GM21423 (cell line): ENCODE measurements at regions not wholly inside any gene's neighbourhood (a gene's known extent, or its start where the extent isn't known, plus 50 kb on each side); places are given as distances from the start of the nearest gene placed in this dataset.
A peak's percentile ranks its signal among the peaks of the same experiment; 100 is the strongest.
"Not testable (repeated sequence)": the region's sequence is repeated elsewhere in the genome, so short reads cannot be mapped to it uniquely, and the experiment has no call there.

Source experiments
- ATAC-seq: cut with Tn5 transposase; IDR thresholded peaks from one replicate; pipeline ENCODE4 v1.9.1; 2021; ENCODE audit warnings: mild to moderate bottlenecking, moderate library complexity; ENCODE audit not compliant: unreplicated experiment

GRCh38 chr5:130957151-130957550 lies 207.9 kb downstream of the HINT1 start:
- no peak for ATAC-seq

- no peak for ATAC-seq
Observed at GRCh38 chr5:130955041-130955440, 210.0 kb downstream of the HINT1 start.

- ATAC-seq = no peak
Observed at GRCh38 chr5:130954336-130954735, 210.7 kb downstream of the HINT1 start.

DNA sequence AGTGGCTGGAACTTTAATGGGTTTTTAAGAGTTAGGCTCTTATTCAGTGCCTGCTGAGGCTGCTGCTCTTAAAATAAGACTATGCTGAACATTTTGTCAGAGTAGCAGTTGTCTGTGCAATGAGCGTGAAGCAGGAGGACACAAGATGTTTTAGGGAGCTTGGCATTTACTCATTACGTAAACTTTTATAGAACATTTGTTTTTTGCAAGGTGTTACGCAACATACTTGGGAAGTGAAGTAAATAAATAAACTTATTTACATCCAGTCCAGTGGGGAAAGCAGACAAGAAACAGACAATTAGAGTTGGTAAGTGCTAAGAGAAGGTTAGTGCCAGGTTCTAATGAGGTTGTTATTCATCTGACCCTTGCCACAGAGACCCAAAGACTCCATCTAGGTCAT lies 226.0 kb downstream of the HINT1 start:
- ATAC-seq = no peak

DNA sequence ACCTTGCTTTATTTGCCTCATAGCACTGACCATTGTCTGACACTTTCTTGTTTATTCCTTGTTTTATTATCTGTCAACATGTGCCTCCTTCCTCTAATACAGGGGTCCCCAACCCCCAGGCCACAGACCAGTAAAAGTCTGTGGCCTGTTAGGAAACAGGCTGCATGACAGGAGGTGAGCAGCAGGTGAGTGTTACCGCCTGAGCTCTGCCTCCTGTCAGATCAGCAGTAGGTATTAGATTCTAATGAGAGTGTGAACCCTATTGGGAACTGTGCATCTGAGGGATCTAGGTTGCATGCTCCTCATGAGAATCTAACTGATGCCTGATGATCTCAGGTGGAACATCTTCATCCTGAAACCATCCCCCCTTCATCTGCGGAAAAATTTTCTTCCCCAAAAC lies 228.0 kb downstream of the HINT1 start:
- no peak for ATAC-seq

DNA sequence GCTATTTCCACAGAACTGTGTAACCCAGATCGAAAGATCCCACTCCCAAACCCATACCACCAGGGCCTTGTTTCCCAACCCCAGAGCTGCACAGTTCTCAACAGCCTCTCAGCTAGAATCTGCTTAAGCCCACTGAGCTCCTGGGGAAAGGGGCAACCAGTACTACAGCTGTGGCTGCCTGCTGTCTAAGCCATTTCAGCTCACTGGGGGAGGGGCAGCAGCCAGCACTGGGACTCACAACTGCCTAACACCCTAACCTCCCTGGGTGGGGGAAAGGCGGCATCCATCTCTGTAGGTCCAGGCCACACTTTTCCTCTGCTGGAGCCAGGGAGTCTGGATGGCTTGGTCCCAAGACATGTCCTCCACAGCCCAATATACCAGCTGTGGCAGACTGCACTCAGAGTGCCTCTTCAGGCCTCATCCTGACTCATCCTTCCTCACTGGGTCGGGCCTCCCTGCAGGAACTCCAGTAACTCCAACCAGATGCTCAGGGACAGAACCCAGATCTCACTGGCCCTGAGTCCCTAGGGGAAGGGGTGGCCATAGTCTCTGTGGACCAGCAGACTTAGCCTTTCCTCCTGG lies 241.4 kb downstream of the HINT1 start:
- no peak for ATAC-seq

DNA sequence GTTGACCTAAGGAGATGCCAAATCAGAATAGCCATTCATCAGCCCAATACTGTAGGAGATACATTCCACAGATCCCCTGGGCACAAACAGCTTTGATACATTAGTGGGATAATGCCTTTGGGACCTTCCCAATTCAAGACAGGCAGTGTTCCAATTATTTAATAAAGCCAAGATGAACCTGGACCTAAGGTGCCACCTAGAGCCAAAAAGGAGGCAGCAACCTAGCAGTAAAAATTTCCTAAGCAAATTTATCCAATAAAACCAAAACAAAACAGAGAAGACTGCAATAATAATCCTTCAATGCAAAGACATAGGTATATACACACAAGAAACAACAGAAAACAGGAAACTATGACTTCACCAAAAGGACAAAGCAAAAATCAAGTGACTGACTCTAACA lies 253.0 kb downstream of the HINT1 start:
- no peak for ATAC-seq

GRCh38 chr5:130908186-130908585 lies 256.9 kb downstream of the HINT1 start:
- no peak for ATAC-seq

DNA sequence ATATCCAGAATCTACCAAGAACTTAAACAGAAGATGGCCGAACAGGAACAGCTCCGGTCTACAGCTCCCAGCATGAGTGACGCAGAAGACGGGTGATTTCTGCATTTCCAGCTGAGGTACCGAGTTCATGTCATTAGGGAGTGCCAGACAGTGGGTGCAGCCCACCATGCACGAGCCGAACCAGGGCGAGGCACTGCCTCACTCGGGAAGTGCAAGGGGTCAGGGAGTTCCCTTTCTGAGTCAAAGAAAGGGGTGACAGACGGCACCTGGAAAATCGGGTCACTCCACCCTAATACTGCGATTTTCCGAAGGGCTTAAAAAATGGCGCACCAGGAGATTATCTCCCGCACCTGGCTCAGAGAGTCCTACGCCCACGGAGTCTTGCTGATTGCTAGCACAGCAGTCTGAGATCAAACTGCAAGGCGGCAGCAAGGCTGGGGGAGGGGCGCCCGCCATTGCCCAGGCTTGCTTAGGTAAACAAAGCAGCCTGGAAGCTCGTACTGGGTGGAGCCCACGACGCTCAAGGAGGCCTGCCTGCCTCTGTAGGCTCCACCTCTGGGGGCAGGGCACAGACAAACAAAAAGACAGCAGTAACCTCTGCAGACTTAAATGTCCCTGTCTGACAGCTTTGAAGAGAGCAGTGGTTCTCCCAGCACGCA lies 267.4 kb downstream of the HINT1 start:
- not testable (repeated sequence) for ATAC-seq

DNA sequence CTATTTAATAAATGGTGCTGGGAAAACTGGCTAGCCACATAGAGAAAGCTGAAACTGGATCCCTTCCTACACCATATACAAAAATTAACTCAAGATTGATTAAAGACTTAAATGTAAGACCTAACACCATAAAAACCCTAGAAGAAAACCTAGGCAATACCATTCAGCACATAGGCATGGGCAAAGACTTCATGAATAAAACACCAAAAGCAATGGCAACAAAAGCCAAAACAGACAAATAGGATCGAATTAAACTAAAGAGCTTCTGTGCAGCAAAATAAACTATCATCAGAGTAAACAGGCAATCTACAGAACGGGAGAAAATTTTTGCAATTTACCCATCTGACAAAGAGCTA lies 267.9 kb downstream of the HINT1 start:
- ATAC-seq = not testable (repeated sequence)

DNA sequence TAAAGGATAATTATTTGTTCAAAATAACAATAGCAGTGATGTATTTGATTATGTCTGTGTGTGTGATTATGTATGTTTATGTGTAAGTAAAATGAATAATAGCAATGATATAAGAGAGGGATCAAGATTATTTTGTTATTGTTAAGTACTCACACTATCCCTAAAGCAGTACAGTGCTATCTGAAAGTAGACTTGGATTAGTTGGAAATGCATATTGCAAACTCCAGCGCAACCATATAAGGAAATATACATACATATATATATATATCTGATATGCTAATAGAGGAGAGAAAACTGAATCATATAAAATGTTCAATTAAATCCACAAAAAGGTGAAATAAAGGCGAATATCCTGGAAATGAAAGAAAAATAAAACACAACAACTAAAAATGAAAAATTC lies 268.4 kb downstream of the HINT1 start:
- no peak for ATAC-seq

GRCh38 chr5:130893006-130893405 lies 272.1 kb downstream of the HINT1 start:
- ATAC-seq = no peak

GRCh38 chr5:130890610-130891009 lies 274.4 kb downstream of the HINT1 start:
- ATAC-seq = no peak

- no peak for ATAC-seq
Observed at GRCh38 chr5:130885691-130886090, 279.4 kb downstream of the HINT1 start.

GRCh38 chr5:130885027-130885426 lies 280.0 kb downstream of the HINT1 start:
- ATAC-seq = no peak

DNA sequence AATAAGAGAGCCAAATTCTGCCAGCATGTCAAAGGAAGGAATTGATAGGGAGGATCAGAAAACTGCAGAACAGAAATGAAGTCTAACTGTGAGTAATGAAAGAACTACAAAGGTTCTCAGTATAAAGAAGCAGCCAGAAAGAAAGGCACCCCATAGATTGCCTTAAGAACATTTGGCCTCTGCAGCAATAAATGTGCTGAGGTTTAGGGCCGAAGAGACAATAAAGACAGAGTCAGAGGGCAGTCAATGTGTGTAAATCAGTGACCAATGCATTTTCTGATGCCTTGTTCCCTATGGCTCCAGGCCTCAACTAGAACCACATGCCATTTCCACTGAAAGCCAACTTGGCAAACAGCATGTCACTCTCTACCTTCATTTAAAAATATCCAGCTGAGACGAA lies 281.0 kb downstream of the HINT1 start:
- no peak for ATAC-seq

DNA sequence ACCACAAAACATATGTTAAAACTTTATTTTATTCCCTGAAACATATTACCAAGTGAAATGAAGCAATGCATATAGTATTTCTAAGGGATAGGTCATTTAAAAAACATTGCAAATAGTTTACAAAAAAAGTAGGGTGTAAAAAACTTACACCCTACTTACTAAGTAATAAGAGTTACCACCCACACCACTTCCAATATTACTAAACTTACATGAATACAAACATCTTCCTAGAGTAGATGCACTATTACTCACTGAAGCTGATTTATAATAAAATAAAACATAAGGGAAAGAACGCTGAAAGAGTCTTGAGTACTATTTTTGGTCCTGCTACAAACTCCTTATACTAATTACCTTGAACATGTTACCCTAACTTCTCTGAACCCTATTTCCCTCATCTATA lies 289.4 kb downstream of the HINT1 start:
- ATAC-seq = no peak

- ATAC-seq = no peak
Observed at GRCh38 chr5:130874861-130875417, 290.1 kb downstream of the HINT1 start.

- peak; percentile 76 for ATAC-seq
Observed at GRCh38 chr5:130871346-130872086, 293.5 kb downstream of the HINT1 start.

DNA sequence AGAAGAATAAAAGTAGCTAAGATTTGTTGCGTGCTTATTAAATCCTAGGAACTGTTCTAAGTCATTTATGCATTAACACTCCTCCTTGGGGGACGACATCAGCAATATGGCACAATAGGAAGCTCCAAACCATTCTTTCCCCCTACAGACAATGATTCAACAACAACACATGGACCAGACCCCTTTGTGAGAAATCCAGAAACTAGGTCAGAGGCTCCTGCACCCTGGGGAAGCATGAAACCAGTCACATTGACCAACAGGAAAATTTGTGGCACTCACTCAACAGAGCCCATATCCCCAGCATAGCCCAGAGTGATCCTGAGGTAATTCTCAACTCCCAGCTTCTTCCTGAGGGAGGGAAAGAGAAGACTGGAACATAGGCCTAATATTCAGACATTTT lies 294.4 kb downstream of the HINT1 start:
- ATAC-seq = no peak

DNA sequence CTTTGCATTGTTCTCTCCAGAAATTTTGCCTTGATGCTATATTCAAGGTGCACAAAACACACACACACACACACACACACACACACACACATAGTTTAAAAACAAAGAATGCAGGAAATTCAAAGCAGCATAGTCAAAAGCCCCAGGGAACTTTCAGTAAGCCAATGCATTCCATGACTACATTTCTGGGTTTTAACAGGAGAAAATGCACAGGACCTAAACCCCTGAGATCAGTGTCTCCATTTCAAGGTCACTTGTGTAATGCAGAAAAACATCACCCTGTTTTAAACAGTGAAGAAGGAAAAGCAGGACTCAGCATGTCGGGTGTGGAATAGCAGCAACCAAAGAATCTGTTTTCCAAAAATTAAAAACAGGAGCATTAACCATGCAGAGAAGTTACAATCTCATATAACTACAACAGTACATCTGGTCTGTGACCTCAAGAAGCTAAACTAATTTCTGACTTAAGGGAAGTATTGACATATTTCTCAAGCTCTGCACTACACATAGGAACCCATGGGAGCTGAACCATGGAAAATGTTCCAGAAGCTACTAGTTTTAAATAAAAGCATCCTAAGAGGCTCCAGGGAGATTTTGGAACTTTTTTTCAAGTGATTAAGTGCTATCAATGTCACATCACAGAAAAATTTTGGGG lies 296.7 kb downstream of the HINT1 start:
- no peak for ATAC-seq
